LNCaP clone FGC (cell line): ENCODE measurements at regions not wholly inside any gene's neighbourhood (a gene's known extent, or its start where the extent isn't known, plus 50 kb on each side); places are given as distances from the start of the nearest gene placed in this dataset.

Experiments
- DNase-seq: peaks from one replicate; pipeline ENCODE4 v3.0.0-alpha.2; 2011; ENCODE audit warnings: low read depth
- H3K4me3 ChIP-seq: 2 replicates; pipeline ENCODE4 v1.5.1; 2011; ENCODE audit warnings: mild to moderate bottlenecking, low read depth, low read length, control low read depth
- TF ChIP-seq, protein P1 (sequence below): IDR thresholded peaks from 2 replicates; pipeline ENCODE4 v1.5.1; 2012; ENCODE audit warnings: mild to moderate bottlenecking; ENCODE audit not compliant: control insufficient read depth, insufficient read depth; ENCODE audit errors: extremely low read depth

GRCh38 chr6:8688821-8689220 lies 253.5 kb upstream of the SLC35B3 start:
- DNase-seq: no peak
- TF ChIP-seq, protein P1, sequence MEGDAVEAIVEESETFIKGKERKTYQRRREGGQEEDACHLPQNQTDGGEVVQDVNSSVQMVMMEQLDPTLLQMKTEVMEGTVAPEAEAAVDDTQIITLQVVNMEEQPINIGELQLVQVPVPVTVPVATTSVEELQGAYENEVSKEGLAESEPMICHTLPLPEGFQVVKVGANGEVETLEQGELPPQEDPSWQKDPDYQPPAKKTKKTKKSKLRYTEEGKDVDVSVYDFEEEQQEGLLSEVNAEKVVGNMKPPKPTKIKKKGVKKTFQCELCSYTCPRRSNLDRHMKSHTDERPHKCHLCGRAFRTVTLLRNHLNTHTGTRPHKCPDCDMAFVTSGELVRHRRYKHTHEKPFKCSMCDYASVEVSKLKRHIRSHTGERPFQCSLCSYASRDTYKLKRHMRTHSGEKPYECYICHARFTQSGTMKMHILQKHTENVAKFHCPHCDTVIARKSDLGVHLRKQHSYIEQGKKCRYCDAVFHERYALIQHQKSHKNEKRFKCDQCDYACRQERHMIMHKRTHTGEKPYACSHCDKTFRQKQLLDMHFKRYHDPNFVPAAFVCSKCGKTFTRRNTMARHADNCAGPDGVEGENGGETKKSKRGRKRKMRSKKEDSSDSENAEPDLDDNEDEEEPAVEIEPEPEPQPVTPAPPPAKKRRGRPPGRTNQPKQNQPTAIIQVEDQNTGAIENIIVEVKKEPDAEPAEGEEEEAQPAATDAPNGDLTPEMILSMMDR: no peak
- no peak overlapping the region for H3K4me3 ChIP-seq

DNA sequence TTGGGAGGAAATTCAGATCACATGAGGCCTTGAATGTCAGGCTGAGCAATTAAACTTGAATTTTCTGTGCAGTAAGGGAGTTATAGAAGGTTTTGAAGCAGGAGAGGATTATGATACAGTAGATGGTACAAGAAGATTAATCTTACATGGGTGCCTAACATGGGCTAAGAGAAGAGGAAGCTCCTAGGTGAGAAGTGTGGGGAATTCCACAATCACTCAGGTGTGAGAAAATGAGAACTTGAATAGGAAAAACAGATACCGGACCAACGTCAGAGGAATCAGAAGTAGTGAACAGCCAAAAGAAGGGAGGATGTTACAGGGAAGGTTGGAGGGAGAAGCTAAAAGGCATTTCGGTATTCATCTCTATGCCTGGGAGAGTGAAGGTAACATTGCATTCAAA lies 250.7 kb upstream of the SLC35B3 start:
- TF ChIP-seq, protein P1: no peak
- H3K4me3 ChIP-seq: no peak overlapping the region
- DNase-seq: no peak

DNA sequence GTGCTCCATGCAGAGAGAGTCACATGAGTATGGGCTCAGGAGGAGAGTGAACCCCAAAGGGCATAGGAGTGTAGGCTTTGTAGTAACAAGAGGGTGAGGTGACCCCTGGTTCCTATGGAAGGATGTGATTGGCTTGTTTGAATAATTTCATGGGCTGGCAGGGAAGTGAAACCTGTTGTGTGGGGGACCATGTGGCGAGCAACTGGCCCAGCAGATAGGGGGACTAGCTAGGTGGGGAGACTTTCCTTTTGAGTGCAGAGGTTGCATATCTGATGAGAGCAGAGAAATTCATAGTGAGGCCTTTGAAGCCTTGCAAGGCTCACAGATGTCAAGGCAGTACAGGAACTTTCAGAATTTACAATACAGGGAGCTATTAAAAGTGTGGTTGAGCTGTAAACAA lies 247.9 kb upstream of the SLC35B3 start:
- TF ChIP-seq, protein P1: no peak
- H3K4me3 ChIP-seq: no peak overlapping the region
- no peak for DNase-seq

DNA sequence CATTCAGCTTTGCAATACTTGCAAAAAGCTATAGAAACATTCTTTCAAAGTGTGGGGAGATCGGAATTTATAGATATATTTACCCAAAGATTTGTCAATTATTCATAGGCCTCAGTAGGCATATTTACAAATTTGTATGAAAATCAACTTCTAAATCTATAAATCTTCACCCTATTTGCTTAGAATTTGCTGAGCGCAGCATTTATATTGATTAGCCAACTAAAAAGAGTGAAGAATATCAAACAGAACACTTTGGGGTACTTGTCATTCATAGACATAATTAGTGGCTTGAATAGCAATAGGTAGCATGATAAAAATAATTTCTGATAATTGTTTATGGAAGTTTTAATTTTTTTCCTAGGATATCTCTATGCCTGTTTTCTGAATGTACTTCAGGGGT lies 244.5 kb upstream of the SLC35B3 start:
- TF ChIP-seq, protein P1: no peak
- no peak for DNase-seq
- no peak overlapping the region for H3K4me3 ChIP-seq

GRCh38 chr6:8678466-8678865 lies 243.1 kb upstream of the SLC35B3 start:
- H3K4me3 ChIP-seq: no peak overlapping the region
- TF ChIP-seq, protein P1: no peak
- DNase-seq: no peak

DNA sequence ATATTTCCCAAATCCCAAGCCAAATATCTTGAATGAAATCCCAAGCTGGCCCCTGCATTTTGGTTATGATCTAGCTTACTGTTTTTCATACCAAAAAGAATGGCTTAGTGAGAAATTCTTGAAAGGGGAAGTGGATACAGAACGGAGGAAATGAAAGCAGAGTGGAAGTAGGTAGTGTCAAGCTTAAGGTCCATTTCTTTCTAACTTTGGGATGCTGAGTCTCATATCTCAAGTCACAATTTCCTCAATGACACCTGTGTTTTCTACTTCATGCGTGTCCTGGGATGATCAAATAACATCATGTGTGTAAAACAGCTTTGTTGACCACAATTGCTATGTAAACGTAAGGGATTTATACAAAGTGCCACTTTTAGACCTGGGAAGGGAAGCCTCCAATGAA lies 238.8 kb upstream of the SLC35B3 start:
- DNase-seq: no peak
- TF ChIP-seq, protein P1: no peak
- H3K4me3 ChIP-seq: no peak overlapping the region

DNA sequence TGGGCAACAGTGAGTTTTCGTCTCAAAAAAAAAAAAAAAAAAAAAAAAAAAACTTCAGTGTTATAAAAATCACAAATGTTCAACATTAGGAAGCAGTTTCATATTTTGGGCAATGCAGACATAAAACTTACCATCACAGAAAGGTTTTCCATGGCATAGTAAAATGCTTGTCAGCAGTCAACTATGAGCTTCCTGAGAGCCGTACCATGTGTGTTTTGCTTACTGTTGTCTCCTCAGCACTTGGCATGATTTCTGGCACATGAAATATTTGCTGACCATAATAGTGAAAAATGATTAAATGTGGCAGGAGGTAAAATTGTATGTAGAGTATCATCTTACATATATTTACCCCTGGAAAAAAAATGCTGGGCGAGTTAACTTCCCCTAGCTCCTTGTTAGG lies 237.5 kb upstream of the SLC35B3 start:
- H3K4me3 ChIP-seq: no peak overlapping the region
- TF ChIP-seq, protein P1: no peak
- DNase-seq: no peak
